Endothelial cell of umbilical vein (primary cell): ENCODE measurements at regions not wholly inside any gene's neighbourhood (a gene's known extent, or its start where the extent isn't known, plus 50 kb on each side); places are given as distances from the start of the nearest gene placed in this dataset.

Source experiments
- BruUV-seq: library from RNA; stranded (reverse); fragments of 400-500 nt; replicated peaks from 2 replicates; lab custom pipeline; 2021; lab: Mats Ljungman, UMichigan
- CTCF ChIA-PET: fragments of 300-600, 350-600 bp; sonication (Branson Sonifier 250); formaldehyde crosslinking; loops from one replicate; lab custom pipeline; 2021; ENCODE audit warnings: antibody characterized with exemption, inconsistent platforms; lab: Charles Lee
- POLR2A ChIA-PET: fragments of 300-600, 350-600 bp; sonication (Branson Sonifier 250); formaldehyde crosslinking; loops from one replicate; lab custom pipeline; 2021; ENCODE audit warnings: antibody characterized with exemption, inconsistent platforms; lab: Charles Lee
- DNase-seq: peaks from one replicate; pipeline ENCODE4 v3.0.0-alpha.2; 2011; ENCODE audit warnings: low read depth, low spot score
- FAIRE-seq: peaks from 2 replicates; lab custom pipeline; 2011; peaks lifted over from hg19 to GRCh38; lab: Jason Lieb, UNC
- H2AFZ ChIP-seq: 2 replicates; pipeline ENCODE4 v1.6.0; 2012; ENCODE audit warnings: low read depth, low read length, control low read depth, inconsistent platforms
- H3K27ac ChIP-seq: 2 replicates; pipeline ENCODE4 v1.5.1; 2011; ENCODE audit warnings: low read depth, mild to moderate bottlenecking, control low read depth, low read length, moderate library complexity; ENCODE audit not compliant: insufficient read depth
- H3K27me3 ChIP-seq, 2 experiments: 2 replicates each; pipeline versions ENCODE4 v1.6.0 to v1.6.1; 2011; ENCODE audit warnings: low read length in 2 of 2, mixed read lengths in 1 of 2; ENCODE audit not compliant: control insufficient read depth in 2 of 2, insufficient read depth in 2 of 2
- H3K36me3 ChIP-seq, 2 experiments: 2 replicates in 1 of 2; 3 replicates in 1 of 2; pipeline ENCODE4 v1.5.1; 2011; ENCODE audit warnings: low read length in 2 of 2, mild to moderate bottlenecking in 1 of 2, moderate library complexity in 1 of 2; ENCODE audit not compliant: control insufficient read depth in 2 of 2, insufficient read depth in 2 of 2; ENCODE audit errors: extremely low read depth in 1 of 2
- H3K4me1 ChIP-seq: 3 replicates; pipeline ENCODE4 v1.5.1; 2011; ENCODE audit warnings: mild to moderate bottlenecking, low read length; ENCODE audit not compliant: control insufficient read depth, insufficient read depth; ENCODE audit errors: extremely low read depth
- H3K4me2 ChIP-seq: 2 replicates; pipeline ENCODE4 v1.6.1; 2011; ENCODE audit warnings: low read length, control low read depth, mixed read lengths; ENCODE audit not compliant: insufficient read depth
- H3K4me3 ChIP-seq, 3 experiments: fragments of 200-600 bp in 1 of 3; sonication (generic), shearing (Covaris generic) in 1 of 3; replicated peaks in 1 of 3; 2 replicates each; pipeline ENCODE4 v1.5.1; 2011 to 2016; ENCODE audit warnings: control low read depth in 3 of 3, low read length in 3 of 3, mild to moderate bottlenecking in 2 of 3, inconsistent platforms in 1 of 3, low read depth in 1 of 3, moderate library complexity in 1 of 3; ENCODE audit not compliant: insufficient read depth in 1 of 3
- H3K79me2 ChIP-seq: 2 replicates; pipeline ENCODE4 v1.6.0; 2012; ENCODE audit warnings: low read length, inconsistent platforms; ENCODE audit not compliant: control insufficient read depth, insufficient read depth
- H3K9ac ChIP-seq: replicated peaks from 2 replicates; pipeline ENCODE3; 2011; ENCODE audit warnings: low read length, control low read depth; ENCODE audit not compliant: insufficient read depth; ENCODE audit errors: extremely low read depth
- H3K9me1 ChIP-seq: replicated peaks from 3 replicates; pipeline ENCODE4 v1.6.0; 2011; ENCODE audit warnings: mild to moderate bottlenecking, low read length; ENCODE audit not compliant: control insufficient read depth, insufficient read depth; ENCODE audit errors: extremely low read depth
- H3K9me3 ChIP-seq: replicated peaks from 2 replicates; pipeline ENCODE4 v1.5.1; 2012; ENCODE audit warnings: low read length, inconsistent platforms; ENCODE audit not compliant: control insufficient read depth, insufficient read depth
- H4K20me1 ChIP-seq: replicated peaks from 2 replicates; pipeline ENCODE3; 2011; ENCODE audit warnings: mild to moderate bottlenecking, low read length; ENCODE audit not compliant: control insufficient read depth, insufficient read depth; ENCODE audit errors: extremely low read depth
- EZH2 ChIP-seq: IDR thresholded peaks from 2 replicates; pipeline ENCODE4 v1.6.1; 2012; ENCODE audit warnings: borderline replicate concordance, low read depth, mild to moderate bottlenecking, moderate library complexity, low read length, inconsistent platforms; ENCODE audit not compliant: severe bottlenecking
- FOS ChIP-seq: IDR thresholded peaks from 2 replicates; pipeline ENCODE4 v1.6.1; 2011; ENCODE audit warnings: mild to moderate bottlenecking, low read length, moderate library complexity, borderline replicate concordance; ENCODE audit not compliant: insufficient read depth
- GATA2 ChIP-seq: IDR thresholded peaks from 2 replicates; pipeline ENCODE4 v1.7.0; 2011; ENCODE audit warnings: low read depth, mild to moderate bottlenecking, moderate library complexity, mixed read lengths, low read length; ENCODE audit not compliant: insufficient read length, insufficient read depth
- JUN ChIP-seq: IDR thresholded peaks from 2 replicates; pipeline ENCODE4 v1.6.1; 2011; ENCODE audit warnings: borderline replicate concordance, low read depth; ENCODE audit not compliant: insufficient read length, insufficient read depth
- MYC ChIP-seq: IDR thresholded peaks from one replicate; pipeline ENCODE4 v1.6.1; 2011; ENCODE audit warnings: mild to moderate bottlenecking, low read depth, low read length
- POLR2A ChIP-seq: IDR thresholded peaks from 2 replicates; pipeline ENCODE4 v1.6.1; 2012; ENCODE audit warnings: low read depth, mild to moderate bottlenecking, control low read depth, low read length
- POLR2AphosphoS5 ChIP-seq: IDR thresholded peaks from 2 replicates; pipeline ENCODE4 v1.6.1; 2012; ENCODE audit warnings: low read depth, mild to moderate bottlenecking, control low read depth, low read length, moderate library complexity; ENCODE audit not compliant: insufficient read depth
- dilution Hi-C: fragments of 300-500 bp; cut with MboI; formaldehyde crosslinking; loops from one replicate; pipeline ENCODE4 v1.15.0; 2019; ENCODE audit warnings: low sequenced_read_pairs; ENCODE audit not compliant: extremely low pct_ligation_motif_present
- intact Hi-C: fragments of 100-400 bp; cut with micrococcal nuclease; formaldehyde crosslinking; loops from one replicate; pipeline ENCODE4 v1.10.0; 2022
- TF ChIP-seq, protein P1 (sequence below), 2 donors: IDR thresholded peaks; 1 replicate in 1 of 2; 2 replicates in 1 of 2; pipeline ENCODE4 v1.5.1; 2011; ENCODE audit warnings: low read length in 2 of 2, mild to moderate bottlenecking in 2 of 2, moderate library complexity in 2 of 2, control low read depth in 1 of 2, inconsistent platforms in 1 of 2, low read depth in 1 of 2; ENCODE audit not compliant: insufficient read depth in 1 of 2; ENCODE audit errors: extremely low read depth in 1 of 2
- TF ChIP-seq, protein P2 (sequence below): IDR thresholded peaks from 2 replicates; pipeline ENCODE4 v1.6.1; 2011; ENCODE audit not compliant: insufficient read depth, insufficient read length

DNA sequence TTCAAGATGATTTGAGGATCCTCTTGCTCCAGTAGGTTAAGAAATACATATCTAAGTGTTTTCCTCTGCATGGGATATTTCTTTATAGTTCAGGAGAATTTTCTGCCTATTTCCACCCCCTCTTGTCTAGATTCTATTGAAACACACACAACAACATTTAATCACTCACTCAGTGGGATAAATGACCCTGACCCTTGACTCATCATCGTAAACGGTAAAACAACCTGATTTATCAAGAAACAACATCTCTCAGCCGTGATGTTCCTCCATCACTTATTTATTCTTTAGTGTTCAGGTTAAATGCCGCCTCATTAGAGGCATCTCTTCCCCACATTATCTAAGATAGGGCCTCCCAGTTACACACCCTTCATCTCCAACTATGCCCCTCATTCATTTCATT lies 208.7 kb upstream of the FMN2 start:
- FAIRE-seq = no peak
- Histone ChIP-seq H3K4me2 (no peak overlapping the region), H3K9me1 (no peaks in the 10 kb centered on the region), H4K20me1 (no peaks in the 10 kb centered on the region), H3K27me3 (no peaks in the 10 kb centered on the region), H3K36me3 (no peaks in the 10 kb centered on the region), H3K79me2 (no peaks in the 10 kb centered on the region), H3K4me1 (no peaks in the 10 kb centered on the region), H3K4me3 (no peak overlapping the region), H2AFZ (no peak overlapping the region), H3K9me3 (peaks cover 3% of the 10 kb centered on the region), H3K27ac (no peak overlapping the region), H3K9ac (no peak overlapping the region)
- ChIA-PET CTCF (no interaction called here), POLR2A (no interaction called here)
- BruUV-seq = no TSS peak
- dilution Hi-C loops (no loop called here), intact Hi-C loops (no loop called here)
- TF ChIP-seq GATA2 (no peak), JUN (no peak), MYC (no peak), EZH2 (no peak), POLR2AphosphoS5 (no peak), POLR2A (no peak), FOS (no peak)
- TF ChIP-seq, protein P1, sequence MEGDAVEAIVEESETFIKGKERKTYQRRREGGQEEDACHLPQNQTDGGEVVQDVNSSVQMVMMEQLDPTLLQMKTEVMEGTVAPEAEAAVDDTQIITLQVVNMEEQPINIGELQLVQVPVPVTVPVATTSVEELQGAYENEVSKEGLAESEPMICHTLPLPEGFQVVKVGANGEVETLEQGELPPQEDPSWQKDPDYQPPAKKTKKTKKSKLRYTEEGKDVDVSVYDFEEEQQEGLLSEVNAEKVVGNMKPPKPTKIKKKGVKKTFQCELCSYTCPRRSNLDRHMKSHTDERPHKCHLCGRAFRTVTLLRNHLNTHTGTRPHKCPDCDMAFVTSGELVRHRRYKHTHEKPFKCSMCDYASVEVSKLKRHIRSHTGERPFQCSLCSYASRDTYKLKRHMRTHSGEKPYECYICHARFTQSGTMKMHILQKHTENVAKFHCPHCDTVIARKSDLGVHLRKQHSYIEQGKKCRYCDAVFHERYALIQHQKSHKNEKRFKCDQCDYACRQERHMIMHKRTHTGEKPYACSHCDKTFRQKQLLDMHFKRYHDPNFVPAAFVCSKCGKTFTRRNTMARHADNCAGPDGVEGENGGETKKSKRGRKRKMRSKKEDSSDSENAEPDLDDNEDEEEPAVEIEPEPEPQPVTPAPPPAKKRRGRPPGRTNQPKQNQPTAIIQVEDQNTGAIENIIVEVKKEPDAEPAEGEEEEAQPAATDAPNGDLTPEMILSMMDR (IDR thresholded peaks at IDR 0.05; ENCODE audit: extremely low read depth in 1 of 2, insufficient read depth in 1 of 2, low read depth in 1 of 2, low read length in 2 of 2) = no peak
- TF ChIP-seq, protein P2, sequence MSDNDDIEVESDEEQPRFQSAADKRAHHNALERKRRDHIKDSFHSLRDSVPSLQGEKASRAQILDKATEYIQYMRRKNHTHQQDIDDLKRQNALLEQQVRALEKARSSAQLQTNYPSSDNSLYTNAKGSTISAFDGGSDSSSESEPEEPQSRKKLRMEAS = no peak
- no peak for DNase-seq
